HUDEP-2 (cell line): ENCODE measurements at regions not wholly inside any gene's neighbourhood (a gene's known extent, or its start where the extent isn't known, plus 50 kb on each side); places are given as distances from the start of the nearest gene placed in this dataset.
"Not testable (repeated sequence)": the region's sequence is repeated elsewhere in the genome, so short reads cannot be mapped to it uniquely, and the experiment has no call there.

ENCODE experiments used
- DNase-seq, 76 experiments: peaks; one replicate each; lab custom pipeline; 2025; ENCODE audit not compliant: unreplicated experiment in 76 of 76; lab: John Stamatoyannopoulos, UW

DNA sequence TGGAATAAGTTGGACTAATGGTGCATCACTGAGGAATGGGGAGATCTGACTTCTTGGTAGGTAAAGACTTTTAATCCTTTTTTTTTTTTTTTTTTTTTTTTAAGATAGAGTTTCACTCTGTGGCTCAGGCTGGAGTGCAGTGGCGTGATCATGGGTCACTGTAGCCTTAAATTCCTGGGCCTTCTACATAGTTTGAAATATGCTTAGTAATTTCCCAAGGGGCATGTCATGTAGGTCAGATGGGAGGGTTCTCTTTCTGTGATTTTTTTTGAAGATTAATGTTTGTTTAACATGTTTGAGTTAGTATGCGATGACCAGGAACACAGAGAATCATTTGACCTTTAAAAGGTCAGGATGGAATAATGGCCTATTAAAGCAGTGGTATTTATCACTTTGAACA lies 129.1 kb downstream of the S1PR1 start:
- DNase-seq, result no peak

DNA sequence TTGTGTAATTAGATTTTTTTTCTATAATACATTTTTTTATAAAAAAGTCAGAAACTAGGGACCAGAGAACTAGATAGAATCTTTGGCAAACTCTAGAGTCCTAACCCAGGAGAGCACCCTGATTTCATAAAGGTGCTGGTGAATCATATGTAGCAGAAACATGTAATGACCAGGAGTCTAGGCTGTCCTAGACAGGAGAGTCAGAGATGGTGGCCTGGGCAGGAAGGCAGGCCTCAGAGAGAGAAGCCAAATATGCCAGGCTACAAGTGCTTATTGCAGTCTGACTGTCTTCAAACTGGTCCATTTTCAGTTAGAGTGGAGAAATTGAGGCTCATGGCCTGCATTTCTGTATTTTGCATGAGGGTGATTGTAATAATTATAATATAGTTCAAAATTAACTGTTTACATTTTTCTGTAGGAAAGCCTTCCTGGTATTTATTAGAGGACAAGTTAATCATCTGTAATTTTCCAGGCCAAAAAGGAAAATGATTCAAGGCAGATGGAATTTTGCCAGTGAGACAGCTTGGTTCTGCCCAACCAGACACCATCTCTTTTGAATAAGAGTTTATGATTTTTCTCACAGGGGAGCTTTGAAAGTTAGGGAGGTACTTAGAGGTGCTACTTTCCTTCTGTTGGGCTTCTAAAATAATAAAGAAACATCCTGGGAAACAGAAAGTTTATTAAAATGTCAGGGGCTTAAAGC lies 129.8 kb downstream of the S1PR1 start:
- no peak for DNase-seq

DNA sequence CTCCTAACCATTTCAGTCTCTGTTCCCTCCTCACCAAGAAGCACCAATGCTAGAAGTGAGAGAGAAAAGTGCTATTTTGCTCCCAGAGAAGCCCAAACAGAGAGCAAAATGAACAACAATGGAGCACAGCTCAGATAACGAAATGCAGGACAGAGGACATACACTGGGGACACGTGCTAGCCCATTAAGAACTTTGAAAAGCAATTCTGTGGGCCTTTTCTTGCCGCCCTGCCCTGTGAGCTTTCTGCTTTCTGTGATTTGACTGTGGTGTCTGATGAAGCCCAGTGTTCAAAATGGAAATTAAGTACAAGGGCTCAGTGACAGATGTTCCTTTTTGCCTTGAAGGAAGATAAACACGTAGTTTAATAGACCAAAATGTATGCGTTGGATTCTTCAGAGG lies 130.8 kb downstream of the S1PR1 start:
- DNase-seq, result no peak

DNA sequence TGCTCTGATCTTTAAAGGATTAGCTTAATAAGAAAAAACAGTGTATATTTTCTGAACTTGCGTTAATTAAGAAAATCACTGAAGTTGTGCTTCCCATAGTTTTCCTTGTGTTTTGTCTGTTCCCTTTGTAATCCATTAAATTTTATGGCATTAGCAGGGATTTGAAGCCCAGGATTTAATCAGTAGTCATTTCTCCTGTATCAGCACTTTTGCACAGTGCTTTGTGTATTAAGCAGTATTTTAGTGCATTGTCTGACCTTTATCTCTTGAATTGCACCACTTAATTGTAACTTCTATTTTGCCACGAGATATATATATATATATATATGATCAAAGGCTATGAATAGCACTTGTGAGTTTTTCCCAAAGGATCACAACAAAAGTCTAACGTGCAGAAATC lies 133.7 kb downstream of the S1PR1 start:
- DNase-seq, result no peak

DNA sequence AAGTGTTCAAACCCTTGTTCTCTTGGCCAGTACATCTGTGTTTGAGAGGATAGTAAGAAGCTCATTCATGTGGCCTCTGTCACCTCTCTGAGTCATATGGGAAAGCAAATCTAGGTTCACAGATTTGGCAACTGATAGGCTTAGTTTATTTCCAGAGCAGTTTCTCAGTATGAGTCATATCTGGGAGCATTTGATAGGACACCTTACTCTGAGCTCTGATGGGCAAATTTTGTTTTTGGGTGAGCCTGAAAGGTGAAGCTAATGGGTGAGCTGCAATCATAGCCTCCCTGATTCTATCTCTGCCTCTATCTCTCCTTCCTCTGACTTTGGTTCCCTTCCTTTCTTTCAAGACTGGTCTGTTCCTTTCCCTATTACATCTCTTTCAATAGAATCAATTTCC lies 134.4 kb downstream of the S1PR1 start:
- peak in 1 of 76 experiments; percentile 1 for DNase-seq

DNA sequence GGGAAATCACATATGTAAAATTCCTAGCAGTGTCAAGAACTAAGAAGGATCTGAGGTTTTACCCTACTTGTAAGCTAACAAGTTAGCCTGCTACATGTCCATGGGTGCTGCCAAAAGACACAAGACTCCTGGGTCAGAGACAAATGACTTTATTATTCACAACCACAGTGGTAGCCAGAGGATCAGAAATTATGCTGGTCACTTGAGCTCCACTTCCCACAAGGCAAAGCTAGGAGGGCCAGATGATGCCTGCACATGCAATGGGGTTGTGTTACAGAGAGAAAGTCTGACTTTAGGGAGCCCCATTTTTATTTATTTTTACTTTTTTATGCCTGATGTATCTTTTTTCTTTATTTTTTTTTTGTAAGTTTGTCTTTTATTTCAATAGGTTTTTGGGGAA lies 136.8 kb downstream of the S1PR1 start:
- DNase-seq, result no peak

DNA sequence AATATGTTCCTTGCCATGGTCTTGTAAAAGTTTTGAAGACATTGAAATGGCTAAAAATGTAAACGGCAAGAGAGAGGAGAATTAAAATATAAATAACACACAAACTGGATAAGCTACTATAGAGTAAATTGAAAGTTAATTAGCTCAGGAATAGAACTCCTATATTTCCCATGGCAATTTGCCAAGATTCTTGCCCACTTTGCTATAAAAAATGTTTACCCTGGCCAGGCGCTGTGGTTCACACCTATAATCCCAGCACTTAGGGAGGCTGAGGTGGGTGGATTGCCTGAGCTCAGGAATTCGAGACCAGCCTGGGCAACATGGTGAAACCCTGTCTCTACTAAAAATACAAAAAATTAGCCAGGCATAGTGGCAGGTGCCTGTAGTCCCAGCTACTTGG lies 138.6 kb downstream of the S1PR1 start:
- not testable (repeated sequence) for DNase-seq

DNA sequence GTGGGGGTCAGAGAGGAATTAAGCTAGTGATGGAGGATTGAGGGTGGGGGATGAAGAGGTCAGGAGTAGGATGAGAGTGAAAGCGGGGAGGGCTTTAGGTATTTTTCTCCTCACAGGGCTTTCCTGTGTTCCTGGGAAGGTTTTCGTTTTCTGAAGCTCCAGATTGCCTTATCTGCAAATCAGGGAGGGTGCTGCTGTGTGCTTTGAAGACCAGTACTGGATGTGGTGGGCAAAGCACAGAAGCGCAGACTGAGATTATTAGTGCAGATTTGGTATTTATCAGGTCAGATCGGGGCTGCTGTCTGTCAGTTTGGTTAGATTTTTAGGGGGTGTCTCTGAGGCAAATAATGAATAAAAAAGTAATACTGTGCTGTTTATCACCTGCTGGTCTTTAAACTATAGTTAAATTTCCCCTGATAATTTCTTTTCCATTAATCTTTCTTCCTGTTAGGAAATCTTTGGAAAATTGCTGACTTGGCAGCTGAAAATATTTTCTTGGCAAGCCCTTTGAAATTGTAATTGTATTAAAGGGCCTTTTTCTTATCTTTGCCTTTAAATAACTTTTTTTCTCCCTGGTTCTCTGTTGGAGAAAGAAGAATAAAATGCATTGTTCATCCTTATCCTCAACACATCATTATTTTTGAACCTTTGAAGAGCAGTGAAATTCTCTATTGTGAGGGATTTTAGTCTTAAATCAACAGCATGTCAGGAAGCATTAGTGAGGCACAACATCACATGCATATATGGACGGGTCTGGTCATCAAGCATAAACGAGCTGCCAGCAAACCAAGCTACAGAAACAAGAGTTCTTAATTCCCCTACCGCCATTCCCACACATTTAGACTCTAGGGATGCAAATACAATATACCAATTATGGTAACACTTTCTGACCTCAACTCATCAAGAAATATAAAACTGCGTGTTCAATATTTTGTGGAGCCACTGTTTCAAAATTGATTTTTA lies 139.6 kb downstream of the S1PR1 start:
- no peak for DNase-seq

DNA sequence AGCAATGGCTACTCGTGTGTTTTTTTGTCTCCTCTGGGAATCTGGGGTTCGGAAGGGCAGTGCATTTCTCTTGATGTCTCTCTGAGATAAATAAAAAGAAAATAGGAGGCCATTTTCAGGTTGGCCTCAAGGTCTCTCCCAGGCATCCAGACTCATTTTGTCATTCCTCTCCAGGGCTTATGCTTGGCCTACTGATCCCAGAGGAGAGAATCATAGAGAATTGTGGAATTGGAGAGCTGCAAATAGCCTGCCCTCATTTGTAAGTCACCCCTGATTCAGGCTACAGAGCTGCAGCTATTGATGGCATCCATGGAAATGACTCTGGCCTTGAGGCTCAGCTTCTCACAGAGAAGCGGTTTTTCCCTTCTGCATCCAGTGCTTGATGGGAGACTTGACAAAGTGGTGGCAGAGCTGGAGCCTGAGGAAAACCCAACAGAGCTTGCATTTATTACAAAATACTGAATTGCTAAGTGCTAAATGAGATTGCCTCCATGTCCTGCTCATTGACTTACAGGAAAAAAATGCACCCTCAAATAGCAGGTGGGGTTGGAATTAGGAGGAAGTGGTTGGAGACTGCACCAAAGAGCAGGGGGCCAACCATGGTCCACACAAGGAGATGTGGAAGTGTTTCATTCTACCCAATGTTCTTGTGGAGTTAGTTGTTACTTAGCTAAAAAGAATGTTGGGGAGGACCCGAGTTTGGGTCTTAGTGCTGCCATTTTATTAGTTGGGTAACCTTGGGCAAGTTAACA lies 140.4 kb downstream of the S1PR1 start:
- DNase-seq, result no peak

DNA sequence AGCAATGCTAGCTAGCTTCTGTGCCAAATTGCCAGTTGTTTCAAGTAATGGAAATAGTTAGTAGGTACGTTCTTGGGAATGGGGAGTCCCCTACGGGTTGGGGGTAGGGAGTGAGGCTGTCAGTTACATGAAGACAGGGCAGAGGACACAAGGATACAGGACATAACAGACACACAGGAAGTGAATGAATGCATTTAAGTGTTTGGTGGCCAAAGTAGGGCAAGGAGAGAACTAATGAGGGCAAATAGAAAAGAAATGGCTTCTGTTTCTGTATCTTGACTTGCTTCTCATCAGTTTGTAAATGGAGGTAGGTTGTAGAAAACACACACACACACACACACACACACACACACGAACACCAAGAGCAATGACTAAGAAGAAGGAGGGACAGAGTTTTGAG lies 142.2 kb downstream of the S1PR1 start:
- no peak for DNase-seq

DNA sequence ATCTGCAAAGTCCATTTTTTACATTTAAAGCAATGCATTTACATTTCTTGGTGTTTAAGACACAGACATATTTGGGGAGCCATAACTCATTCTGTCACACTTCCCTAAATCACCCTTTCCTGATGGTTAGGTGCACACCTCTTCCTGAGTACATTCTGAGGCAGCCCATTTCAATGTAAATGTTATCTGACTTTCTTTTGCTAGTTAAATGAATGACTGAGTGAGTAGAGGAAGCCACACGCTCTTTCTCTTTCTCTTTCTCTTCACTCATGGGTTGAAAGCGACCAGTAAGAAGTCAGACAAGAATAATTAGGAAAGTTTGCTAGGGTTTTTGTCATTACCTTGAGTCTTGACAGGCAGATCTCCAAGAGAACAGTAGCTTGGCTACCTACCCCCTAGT lies 143.1 kb downstream of the S1PR1 start:
- DNase-seq, result no peak

DNA sequence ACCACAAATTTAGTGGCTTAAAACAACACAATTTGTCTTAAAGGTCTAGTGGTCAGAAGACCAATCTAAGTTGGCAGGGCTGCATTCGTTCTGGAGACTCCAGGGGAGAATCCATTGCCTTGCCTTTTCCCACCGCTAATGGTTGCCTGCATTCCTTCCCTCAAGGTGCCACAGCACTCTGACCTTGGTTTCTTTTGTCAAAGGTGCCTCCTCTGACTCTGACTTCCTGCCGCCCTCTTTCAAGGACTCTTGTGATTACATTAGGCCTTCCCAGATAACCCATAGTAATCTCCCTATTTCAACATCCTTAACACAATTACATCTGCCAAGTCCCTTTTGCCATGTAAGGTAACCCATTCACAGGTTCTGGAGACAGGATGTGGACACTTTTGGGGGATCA lies 145.3 kb downstream of the S1PR1 start:
- DNase-seq, result no peak

DNA sequence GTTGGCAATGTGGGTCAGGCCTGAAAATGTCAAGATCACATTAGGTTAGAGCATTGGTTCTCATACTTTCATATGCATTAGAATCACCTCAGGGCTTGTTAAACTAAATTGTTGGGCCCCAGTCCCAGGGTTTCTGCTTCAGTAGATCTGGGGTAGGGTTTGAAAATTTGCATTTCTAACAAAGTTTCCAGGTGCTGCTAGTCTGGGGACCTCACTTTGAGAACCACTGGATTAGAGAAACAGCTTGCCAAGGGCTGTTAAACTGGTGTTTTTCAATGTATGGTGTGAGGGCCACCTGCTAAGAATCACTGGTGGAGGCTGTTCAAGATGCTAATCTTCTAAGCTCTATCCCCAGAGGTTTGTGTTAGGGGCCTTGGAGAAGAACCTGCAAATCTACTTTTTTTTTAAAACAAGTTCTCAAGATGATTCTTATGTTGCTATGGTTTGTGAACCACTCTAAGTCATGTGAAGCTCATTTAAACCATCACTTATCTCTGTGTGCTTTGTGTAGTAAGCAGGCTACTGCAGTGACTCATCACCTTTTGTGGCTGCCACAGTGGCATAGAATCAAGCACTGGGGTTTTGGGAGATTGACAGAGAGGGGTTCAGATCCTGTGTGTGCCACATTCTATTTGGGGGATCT lies 152.2 kb downstream of the S1PR1 start:
- peak in 1 of 76 experiments; percentile 6 for DNase-seq

DNA sequence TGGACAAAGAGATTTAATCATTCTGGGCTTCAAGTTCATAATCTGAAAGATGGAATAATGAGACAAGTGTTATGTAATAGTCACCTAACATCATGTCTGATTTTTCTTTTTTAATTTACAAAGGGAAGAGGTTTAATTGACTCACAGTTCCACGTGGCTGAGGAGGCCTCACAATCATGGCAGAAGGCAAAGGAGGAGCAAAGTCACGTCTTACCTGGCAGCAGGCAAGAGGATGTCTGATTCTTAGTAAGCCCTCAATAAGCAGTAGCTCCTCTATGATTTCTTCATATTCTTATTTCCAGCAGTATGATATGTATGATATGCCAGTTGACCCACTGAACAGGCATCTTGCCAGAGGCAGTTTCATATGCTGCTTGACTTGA lies 152.7 kb downstream of the S1PR1 start:
- DNase-seq, result no peak

DNA sequence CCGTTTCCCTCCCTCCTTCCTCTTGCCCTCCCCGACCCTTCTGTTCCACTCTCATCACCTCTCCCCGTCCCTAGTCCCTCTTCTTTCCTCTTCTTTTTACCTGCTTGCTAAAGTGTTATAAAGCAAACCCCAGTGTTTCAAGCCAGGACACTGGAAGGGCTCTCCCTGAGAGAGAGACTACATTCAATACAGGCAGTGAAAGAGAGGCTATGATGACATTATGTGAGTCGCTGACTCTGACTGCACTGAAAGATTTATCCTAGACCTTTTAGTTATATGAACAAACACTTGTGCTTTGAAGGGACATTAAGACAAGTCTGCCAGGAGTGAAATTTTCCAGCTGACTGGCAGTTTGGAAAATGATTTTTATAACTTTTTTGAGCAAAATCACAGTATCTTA lies 155.7 kb downstream of the S1PR1 start:
- DNase-seq, result no peak

DNA sequence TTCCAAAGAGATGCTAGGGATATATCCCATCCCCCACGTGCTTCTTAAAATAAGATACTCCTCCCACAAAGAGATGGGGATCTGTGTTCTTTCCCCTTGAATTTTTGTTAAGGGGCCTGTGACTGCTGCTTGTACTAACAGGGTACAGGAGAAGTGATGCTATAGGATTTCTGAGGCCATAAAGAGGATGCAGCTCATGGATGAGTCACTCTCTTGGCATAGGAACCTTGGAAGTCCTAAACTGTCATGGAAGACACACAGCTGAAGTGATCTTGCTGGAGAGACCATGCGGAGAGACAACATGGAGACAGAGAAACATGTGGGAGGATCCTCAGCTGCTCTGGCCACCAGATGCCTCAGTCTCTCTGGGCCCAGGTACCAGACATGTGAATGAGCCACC lies 157.2 kb downstream of the S1PR1 start:
- no peak for DNase-seq

DNA sequence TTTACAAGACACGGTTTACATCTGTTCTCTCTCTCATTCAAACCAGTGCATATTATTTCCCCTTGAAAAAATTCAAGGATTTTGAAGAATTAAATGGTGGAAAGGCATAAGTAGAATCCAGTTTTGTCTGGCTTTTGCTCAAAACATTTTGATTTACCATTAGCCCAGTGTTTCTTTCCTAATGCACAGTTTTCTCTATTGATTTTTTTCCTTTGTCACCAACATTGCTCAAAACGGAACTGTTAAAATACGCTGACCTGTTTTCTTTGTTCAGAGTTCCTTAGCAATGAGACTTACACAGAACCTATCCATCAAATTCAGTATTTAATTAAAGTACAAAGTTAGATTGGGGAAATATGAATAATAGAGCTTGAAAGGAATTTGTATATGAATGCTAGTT lies 162.4 kb downstream of the S1PR1 start:
- DNase-seq, result no peak

DNA sequence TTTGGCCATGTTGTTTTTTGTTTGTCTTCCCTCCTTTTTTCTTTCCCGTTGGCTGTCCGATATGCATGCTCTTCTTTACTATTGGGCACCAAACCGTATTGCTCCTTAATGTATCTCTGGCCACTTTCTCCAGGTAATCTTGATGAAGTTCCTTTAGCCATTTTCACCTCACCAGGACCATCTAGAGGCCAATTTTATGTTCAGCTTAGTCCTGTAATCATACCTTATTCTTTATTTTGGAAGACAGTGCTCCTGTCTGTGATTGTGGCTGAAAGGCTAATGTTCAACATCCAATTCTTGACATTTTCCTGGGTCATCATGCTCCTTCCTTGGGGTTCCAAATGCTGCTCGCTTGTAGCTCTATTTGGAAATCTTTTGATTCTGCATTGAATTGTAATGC lies 169.5 kb downstream of the S1PR1 start:
- no peak for DNase-seq

DNA sequence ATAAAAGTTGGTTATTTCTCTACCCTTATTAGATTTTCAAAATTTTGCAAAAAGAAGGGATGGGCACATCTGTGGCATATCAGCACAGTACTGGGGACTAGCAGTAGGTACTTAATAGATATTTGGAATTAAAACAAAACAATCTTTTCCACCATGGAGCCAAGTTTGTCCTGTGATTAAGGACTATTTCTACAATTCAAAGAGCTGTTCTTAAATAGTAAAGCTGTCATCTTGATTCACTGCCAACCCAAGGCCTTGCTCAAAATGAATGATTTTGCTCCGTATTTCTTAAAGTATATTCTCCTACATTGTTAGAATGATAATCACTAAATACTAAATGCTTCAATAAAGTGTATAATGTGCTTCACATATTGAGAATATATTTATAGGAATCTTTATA lies 169.9 kb downstream of the S1PR1 start:
- no peak for DNase-seq

DNA sequence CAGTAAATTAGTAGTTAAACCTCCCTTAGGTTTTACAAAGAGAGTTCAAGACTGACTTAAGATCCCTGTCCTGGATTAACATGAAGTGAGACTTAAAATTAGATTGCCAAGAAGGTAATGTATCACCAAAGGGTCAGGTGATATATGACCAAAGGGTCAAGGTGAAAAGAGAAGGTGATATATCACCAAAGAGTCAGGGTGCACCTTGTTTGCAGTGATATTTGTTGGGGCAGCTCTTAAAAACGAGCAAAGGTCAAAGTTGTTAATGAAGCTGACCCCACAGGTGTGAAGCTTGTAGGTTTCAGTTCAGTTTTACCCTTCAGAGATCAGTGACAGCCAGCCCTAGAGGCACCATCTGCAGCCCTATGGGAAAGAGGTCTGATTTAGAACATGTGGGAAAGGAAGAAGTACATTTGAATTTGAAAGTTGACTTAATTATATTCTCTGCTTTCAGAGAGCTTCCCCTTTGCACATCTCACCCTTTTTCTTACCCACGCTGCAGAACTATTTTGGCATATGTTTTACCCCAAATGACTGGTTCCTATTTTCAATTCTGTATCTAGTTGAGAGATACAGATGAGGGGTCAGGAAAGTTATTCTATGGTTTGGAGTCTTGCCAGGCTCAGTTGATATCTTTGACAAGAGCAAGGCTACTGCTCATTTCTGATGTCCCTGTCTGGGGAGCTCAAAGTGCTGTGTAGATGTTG lies 170.8 kb downstream of the S1PR1 start:
- DNase-seq, result no peak
